Medulla oblongata (tissue), 1 donor: ENCODE measurements at regions not wholly inside any gene's neighbourhood (a gene's known extent, or its start where the extent isn't known, plus 50 kb on each side); places are given as distances from the start of the nearest gene placed in this dataset.
"Not testable (repeated sequence)": the region's sequence is repeated elsewhere in the genome, so short reads cannot be mapped to it uniquely, and the experiment has no call there.

Experiments used
- DNase-seq: peaks from one replicate; pipeline ENCODE4 v3.0.0-alpha.2; 2015; ENCODE audit errors: extremely low spot score

DNA sequence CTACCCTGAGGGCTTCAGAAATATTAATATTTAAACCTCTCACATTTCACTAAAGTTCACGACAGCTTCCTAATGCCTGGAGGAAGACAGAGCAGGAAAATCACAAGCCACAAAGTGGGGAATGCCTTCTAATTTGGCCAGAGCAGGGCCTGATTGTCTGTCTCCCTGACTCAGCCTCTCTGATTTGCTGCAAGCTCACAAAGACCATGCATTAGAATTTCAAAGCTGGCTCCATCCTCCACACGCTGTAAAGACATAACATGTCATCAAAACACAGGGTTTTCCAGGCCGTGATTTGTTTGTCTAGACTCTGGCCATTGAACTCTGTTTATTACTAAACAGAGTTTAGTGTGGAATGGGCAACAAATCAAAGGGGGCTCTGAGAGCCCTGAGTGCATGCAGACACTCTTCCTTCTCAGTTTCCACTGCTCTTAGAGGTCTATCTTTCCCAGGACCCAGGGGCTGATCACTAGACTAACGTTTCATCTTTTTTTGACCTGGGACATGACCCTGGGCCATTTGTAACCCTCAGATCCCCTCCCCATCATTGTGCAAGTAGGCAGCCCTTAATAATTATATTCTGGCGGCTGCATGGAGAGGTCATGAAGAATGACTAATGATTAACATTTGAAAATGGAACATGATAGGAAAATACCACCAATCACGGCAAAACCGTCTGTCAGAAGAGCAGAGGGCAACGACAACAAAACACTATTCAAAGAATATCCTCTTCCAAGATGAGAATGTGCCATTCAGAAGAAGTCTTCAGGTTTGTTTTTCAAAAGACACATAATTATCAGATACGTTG is 140.2 kb downstream of the ENC1 start:
- DNase-seq = no peak

DNA sequence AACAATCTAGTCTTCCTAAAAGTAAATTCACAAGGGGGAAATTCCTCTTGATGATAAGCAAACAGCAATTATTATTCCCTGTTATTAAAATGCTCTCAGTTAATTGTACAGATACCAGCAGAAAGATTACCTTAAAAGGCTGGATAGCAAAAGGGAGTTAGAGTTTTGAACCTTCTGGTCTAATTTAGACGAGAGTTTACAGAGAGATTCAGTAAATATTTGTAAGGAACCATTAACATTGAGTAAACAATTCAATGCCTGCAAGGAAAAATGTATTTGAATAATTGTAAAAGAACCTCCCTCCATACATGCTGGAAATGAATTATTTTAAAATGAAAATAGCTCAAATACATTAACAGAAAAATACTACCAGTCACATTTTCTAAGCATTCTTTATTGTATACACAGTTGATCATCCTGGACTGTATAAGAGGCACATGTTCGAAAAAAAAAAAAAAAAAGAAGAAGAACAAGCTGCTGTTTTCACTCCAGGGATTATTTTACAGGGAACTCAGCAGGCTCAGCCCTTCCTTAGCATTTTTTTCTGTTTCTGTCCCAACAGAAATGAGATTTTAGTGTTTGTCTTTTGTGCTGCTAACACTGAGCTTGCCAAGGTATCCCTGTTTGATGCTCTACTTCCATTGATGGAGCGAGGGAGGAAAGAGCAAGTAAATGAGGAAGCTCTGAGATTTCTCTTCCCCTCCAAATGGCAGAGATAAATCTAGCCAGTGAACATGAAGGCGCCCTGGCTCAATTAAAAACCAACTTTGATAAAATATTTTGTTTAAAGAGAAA is 141.1 kb downstream of the ENC1 start:
- DNase-seq = no peak

DNA sequence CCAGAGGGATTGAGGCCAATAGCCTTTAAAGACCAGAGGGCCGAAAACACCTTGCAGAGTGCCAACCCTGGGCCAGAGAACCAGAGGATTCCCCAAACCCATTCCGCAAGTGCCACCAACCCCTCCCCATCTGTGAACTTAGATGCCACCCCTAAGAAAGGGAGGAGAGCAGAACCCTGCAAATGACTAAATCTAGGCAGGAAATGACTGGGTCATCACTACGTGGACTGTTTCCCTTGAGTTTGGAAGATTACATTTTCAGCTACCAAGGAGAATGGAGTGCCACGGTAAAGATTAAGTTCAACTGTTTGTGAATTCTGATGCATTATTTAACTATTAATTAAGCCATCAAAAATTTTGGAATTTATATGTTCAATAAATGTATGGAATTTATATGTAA is 142.8 kb downstream of the ENC1 start:
- no peak for DNase-seq

DNA sequence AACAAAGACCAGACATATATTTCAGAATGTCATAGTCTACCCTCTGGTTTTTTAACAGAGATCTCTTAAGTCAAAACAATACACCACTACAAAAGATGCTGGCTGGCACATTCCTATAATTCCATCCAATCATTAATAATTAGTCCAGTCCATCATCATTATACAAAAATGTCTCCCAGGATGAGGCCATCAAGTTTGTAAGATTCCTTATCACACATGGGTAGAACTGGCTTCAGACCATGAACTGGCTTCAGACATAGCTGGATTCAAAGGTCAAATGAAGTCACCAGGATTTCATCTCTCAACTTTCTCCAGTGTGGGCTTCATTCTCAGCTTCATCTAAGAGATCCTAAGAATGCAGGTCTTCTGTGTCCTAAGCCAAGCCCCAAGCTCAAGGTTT is 147.1 kb downstream of the ENC1 start:
- DNase-seq = no peak

DNA sequence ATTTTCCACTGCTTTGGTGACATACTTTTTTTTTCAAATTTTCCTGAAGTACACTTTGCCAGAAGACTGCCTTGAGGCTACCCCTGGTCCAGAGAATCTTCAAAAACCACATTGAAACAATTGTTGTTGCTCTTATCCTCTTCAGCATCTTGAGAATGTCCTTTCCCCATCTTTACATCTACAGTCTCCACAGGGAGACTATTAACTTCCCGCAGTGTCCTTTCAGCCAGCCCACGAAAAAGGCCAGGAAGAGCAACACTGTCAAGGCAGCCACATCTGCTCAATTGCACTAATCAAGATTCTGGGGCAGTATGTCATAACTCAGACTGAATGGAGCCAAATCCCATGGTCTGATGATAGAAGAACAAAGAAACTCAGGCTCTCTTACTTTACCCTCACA is 148.3 kb downstream of the ENC1 start:
- DNase-seq = no peak

DNA sequence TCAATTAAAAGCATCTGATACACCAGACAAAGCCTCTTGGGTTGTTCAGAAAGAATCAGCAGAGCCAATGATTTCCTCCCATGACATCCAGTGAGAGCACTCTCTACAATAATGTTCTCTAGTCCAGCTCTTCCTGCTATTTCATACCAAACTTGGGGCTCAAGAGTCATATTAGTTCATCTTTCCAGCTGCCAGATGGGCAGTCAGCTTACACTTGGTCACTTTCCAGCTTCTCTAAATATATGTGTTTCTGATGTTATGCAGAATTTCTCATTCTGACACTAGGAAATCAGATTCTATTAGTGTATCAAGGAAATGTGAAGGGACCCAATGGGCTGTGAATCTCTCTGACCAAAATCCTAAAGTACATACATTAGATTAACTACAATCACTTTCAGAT is 148.9 kb downstream of the ENC1 start:
- no peak for DNase-seq

DNA sequence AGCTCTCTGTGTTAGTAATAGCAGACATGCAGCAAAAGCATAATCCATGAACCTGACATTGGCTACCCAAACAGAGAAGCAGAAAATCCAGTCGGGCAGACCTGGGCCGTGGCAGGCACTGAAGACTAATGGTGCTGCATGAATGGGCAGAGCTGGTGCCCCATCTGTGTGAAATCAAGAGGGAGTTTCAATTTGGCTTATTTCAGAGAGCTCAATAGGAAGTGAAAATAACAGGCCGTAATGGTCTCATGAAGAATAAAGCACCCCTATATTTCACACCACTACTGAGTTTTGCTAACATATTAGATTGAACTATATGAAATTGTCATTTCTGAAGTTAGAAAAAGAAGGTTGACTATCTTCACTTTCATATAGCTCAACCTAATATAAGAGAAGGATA is 149.7 kb downstream of the ENC1 start:
- DNase-seq = no peak

DNA sequence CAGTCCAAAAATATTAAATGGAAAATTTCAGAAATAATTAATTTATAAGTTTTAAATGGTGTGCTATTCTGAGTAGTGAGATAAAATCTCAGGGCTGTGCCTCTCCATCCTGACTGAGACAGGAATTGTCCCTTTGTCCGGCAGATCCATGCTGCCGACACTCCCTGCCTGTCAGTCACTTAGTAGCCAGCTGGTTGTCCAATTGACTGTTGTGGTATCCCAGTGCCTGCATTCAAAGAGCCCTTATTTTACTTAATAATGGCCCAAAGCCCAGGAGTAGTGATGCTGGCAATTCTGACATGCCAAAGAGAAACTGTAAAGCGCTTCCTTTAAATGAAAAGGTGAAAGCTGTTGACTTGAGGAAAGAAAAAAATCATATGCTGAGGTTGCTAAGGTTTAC is 157.5 kb downstream of the ENC1 start:
- DNase-seq = peak; percentile 67

DNA sequence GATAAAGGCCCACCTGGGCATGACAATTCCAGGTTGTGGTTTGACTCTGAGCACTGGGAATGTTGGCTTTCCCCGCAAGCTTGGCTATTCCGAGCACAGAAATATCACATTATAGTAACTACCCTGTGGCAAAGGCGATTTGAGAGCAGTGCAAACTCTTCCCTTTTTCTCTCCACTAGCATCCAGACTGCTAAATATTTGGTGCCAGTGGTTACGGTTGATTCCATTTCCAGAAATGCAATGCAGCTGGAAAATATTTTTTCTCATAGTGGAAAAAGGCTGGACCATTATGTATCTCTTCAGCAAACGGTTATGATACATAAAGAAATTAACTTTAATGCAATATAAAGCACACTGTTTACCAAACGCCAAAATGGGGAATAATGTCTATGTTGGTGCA is 158.0 kb downstream of the ENC1 start:
- no peak for DNase-seq

DNA sequence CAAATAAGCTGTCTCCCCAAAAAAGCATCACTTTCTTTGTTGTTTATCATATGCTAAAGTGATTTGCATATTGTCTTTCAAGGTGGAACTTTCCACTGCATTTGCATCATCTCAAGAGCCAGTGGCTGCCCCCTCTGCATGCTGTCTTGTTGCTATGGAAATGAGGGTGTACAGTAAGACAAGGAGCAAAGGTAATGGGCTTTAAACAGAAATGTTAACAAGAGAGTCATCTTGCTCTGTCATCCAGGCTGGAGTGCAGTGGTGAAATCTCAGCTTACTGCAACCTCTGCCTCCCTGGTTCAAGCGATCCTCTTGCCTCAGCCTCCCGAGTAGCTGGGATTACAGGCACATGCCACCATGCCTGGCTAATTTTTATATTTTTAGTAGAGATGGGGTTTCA is 159.2 kb downstream of the ENC1 start:
- DNase-seq = not testable (repeated sequence)

DNA sequence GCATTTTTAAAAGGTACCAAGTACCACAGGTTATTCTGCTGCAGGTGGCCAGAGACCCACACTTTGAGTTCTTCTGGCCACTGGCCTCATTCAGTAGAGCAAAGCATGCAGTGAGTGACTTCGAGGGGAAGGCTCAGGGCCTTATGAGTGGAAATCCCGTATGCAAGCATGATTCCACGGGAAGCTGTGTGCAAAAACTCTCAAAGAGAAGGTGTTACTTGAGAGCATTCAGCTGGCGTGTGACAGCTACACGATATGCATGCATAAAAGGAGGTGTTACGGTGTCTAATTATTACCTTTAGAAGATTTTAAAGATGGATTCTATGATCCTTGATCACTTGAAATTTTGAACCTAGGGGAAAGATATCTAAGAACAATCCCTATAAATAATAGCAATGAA is 160.3 kb downstream of the ENC1 start:
- no peak for DNase-seq

DNA sequence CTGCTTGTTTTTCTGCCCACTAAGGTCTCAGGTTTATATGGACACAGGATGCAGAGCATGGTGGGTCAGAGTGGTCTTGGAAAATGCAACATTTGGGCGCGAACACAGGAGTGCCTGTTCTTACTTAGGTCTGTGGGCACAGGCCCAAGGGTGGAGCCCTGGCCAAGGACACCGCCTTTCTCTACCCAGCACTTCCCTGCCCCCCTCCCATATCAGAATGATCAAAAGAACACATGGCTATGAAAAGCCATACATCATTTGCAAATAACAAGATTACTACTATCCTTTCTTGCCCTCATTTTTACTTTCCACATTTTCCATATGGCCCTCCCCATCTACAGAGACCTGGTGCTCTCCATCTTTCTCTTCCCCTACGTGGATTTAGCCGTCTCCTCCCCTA is 162.2 kb downstream of the ENC1 start:
- DNase-seq = no peak

DNA sequence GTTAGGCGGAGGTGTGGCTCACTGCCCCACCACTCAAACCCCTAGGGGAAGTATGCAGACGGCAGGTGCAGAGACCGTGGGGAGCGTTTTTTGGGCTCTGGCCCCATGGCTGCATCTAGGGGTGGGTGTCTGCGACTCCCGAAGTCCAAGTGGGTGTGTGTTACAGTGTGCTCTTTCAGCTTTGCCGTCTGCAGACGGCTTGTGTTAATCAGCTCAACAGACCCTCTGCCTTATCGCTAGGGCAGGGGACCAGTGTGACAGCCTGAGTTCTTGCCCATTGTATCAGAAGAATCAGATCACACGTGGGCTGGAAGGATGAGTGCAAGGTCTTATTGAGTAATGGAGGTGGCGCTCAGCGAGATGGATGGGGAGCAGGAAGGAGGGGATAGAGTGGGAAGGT is 162.8 kb downstream of the ENC1 start:
- DNase-seq = no peak

DNA sequence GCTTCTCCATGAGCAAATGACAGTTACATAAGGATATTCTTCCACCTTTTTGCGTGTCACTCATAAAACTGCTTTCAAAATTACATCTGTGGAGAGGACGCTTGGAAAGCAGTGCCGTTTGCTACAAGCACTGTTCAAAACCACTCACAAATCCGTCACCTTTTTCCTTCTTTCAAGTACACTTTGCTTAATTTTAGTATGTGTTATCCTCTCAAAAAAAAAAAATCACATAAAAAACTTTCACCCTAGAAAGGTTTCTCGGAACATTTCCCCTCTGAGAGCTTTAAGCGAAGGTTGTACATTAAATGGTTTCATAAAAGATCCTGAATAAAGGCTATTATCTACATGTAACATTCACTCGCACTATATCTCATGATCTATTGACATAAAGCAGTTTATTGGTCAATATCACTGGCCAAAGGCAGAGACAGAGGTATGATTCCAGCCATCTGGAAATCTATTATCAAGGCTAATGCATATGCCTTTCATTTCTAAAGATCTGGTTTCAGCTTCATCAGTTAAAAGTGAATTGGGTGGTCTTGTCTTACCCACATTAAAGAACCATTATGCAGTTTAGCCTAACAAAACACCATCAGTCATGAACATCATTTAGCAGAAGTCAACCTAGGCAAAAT is 163.6 kb downstream of the ENC1 start:
- DNase-seq = no peak

DNA sequence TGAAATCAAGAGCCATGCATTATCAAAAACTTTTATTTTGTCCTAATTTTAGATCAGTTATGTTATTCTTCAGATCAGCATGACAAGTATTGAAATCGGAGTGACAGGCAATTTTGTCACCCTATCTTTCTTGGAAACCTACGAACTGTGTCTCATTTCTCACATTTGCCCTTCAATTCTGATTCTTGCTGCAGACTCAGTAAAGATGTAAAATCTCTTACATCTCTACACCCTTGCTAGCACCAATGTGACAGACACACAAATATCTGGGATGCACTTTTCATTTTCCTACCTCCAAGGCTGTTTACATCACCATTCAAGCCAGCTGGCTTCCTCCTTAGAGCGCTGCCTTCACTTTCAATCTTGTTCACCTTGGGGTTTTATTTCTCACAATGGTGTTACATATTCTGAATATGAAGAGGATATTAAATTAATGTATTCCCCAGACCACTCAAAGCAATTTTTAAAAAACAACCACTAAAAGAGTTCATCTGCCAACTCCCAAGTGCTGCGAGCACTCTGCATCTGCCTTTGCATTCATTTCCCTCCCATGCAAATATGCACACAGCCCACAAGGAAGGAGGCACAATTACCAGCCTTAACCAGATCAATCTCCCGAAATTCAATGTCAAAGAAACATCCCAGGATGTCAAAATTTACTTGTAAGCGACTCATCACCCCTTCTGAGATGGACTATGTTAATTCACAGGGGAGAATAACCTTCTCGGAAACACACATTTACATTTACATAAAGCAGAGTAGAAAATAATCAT is 164.3 kb downstream of the ENC1 start:
- DNase-seq = no peak

DNA sequence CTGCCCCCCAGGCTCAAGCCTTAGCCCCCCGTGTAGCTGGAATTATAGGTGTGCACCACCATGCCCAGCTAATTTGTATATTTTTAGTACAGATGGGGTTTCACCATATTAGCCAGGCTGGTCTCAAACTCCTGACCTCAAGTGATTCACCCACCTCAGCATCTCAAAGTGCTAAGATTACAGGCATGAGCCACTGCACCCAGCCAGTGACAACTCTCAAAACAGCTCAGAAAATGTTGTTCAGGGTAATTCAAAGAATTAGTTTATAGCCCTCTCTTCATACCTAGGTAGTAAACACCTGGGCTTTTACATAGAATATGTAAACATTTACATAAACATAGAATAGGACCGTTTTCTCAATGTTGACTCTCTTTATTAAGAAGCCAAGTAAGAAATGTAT is 168.7 kb downstream of the ENC1 start:
- DNase-seq = no peak

DNA sequence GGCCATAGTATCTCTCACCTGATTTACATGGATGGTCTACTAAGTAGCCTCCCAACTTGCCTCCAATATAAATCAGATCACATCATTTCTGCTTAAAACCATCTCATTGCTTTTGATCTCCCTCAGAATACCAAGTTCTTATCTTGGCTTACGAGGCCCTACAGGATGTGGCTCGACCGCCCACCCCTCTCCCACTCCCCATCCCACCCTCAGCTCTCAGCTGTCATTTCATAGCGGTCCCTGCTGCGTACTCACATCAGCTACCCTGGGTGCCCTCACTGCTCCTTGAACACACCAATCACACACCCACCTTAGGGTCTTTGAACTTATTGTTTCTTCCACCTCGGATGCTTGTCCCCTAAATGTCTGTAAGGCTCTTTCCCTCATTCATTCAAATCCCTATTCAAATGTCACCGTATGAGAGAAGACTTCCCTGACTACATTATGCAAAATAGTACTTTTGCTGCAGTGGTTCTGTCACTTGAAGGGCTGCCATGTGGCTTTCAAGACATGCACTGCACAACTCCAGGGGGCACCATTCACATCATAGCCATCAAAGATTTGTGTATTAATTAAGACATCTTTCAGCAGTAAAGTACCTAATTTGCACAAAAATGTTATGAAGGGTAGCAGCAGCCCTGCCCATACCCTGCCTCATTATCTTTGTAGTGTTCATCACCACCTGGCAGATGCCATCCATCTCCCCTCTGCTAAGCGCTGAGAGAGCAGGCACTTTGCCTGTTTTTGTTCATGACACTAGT is 171.1 kb downstream of the ENC1 start:
- no peak for DNase-seq

DNA sequence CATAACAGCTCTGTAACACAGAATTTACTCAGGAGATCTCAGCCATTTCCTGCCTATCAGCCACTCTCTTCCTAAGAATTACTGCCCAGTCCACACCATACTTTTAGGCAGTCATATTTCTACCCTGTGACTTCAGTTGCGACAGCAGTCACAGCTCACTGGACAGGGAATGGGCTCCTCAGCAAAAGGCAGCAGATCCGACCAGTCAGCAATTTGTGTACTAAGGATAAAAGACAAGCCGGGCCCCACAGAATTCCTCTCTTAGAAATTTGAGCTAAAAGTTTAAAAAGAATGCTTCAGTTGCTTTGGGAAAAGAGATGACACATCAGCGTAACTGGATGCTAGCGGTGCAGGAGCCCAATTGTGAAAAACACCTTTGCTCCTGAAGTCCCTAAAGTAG is 172.1 kb downstream of the ENC1 start:
- no peak for DNase-seq

DNA sequence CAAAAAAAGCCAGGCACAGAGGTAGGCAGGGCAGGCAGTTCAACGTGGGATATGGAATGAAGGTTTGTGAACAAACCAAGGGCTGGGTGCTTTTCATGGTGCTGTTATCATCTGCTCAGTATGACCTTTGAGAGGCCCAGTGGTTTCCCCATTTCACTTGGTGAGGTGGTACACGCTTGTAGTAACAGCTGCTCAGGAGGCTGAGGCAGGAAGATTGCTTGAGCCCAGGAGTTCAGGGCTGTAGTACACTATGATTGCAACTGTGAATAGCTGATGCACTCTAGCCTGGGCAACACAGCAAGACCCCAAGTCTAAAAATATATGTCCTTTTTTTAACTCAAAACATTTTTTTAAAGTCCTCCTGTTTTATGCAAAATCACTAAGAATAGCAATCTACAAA is 174.8 kb downstream of the ENC1 start:
- no peak for DNase-seq

DNA sequence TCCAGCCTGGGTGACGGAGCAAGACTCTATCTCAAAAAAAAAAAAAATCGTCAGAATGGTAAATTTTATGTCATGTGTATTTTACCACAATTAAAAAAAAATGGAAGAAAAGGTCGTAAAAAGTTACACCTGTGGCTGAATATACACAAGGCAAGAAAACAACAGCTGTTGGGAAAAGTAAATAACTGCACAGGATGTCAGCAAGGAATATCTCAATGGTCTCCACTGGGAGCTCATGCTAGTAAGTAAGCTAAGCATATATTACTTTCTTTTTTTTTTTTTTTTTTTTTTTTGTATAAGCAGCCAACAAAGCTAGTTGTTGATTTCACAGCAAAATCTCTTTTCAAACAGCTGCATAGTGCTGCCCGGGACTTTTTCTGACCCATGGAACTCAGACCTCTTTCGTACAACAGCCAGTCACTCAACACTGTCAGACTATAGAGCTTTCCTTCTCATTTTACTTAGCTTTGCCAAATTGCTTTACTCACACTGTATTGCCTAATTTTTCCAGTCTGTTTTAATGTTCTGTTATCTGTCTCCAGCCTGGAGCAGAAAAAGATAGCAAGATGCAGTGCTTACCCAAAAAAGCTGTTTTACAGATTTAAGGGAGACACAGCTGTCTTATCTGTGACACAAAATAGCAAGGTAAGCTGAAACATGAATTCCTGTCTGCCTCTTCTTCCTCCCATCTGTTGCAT is 175.9 kb downstream of the ENC1 start:
- DNase-seq = no peak

DNA sequence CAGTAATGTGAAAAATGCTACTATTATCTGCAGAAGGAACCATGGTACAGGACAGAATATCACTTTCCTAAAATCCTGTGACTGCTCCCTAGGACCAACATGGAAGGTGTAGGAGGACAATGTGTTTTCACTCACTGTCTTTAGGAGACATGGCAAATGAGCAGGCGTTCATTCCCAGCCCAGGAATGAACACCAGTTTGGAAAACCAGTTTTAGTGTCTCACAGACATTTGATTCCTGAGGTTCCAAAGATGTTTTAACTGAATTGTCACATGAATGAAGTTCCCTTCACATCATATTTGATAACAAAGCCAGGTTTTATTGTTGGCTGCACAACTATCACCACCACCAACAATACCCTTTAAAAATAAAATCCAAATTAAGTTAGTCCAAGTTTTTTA is 178.2 kb downstream of the ENC1 start:
- no peak for DNase-seq
